ENCODE measurements at regions not wholly inside any gene's neighbourhood (a gene's known extent, or its start where the extent isn't known, plus 50 kb on each side); places are given as distances from the start of the nearest gene placed in this dataset.

- DNase-seq (ENCODE audit: unreplicated experiment) = no peak
- Mint-ChIP-seq H3K4me3 (ENCODE audit: unreplicated experiment) (no peak overlapping the region), H3K36me3 (ENCODE audit: insufficient read depth, unreplicated experiment) (no peaks in the 10 kb centered on the region), H3K27me3 (ENCODE audit: insufficient read depth, unreplicated experiment) (no peaks in the 10 kb centered on the region), H3K4me1 (ENCODE audit: insufficient read depth, unreplicated experiment) (peaks cover 24% of the 10 kb centered on the region), H3K27ac (ENCODE audit: low read depth, unreplicated experiment) (peak overlapping the region; percentile 42), H3K9me3 (ENCODE audit: unreplicated experiment) (peaks cover 7% of the 10 kb centered on the region)
- POLR2A ChIA-PET = interaction anchor here (0.6 to 2.2 kb wide), 7 partner anchors 8 to 433 kb away, joined by 3 to 8 read pairs (median 4); no protein-coding TSS in a partner anchor
- BruUV-seq (replicated peaks) = no TSS peak
- CTCF ChIA-PET = interaction anchor here (0.6 to 1.6 kb wide), 4 partner anchors 16 to 147 kb away, joined by 3 to 5 read pairs (median 4); no protein-coding TSS in a partner anchor
- intact Hi-C loops (cut with micrococcal nuclease) = no loop called here
- no peak for TF ChIP-seq CTCF (IDR thresholded peaks at IDR 0.05; ENCODE audit: unreplicated experiment)
Observed at GRCh38 chr13:73274147-73274546, 215.3 kb downstream of the KLF5 start.

GRCh38 chr13:73273745-73274144 lies 214.9 kb downstream of the KLF5 start:
- intact Hi-C loops (cut with micrococcal nuclease) = no loop called here
- Mint-ChIP-seq H3K4me3 (ENCODE audit: unreplicated experiment) (no peak overlapping the region), H3K27ac (ENCODE audit: low read depth, unreplicated experiment) (peak overlapping the region; percentile 42), H3K9me3 (ENCODE audit: unreplicated experiment) (peaks cover 7% of the 10 kb centered on the region), H3K36me3 (ENCODE audit: insufficient read depth, unreplicated experiment) (no peaks in the 10 kb centered on the region), H3K27me3 (ENCODE audit: insufficient read depth, unreplicated experiment) (no peaks in the 10 kb centered on the region), H3K4me1 (ENCODE audit: insufficient read depth, unreplicated experiment) (peaks cover 26% of the 10 kb centered on the region)
- DNase-seq (ENCODE audit: unreplicated experiment) = no peak
- CTCF ChIA-PET = interaction anchor here (0.6 to 1.6 kb wide), 3 partner anchors 16 to 148 kb away, joined by 3 to 5 read pairs (median 4); no protein-coding TSS in a partner anchor
- POLR2A ChIA-PET = interaction anchor here (0.6 to 2.2 kb wide), 4 partner anchors 9 to 434 kb away, joined by 3 to 8 read pairs (median 6); no protein-coding TSS in a partner anchor
- no TSS peak for BruUV-seq (replicated peaks)
- TF ChIP-seq CTCF (IDR thresholded peaks at IDR 0.05; ENCODE audit: unreplicated experiment) = no peak

GRCh38 chr13:73273276-73273675 lies 214.5 kb downstream of the KLF5 start:
- H3K4me3 Mint-ChIP-seq (ENCODE audit: unreplicated experiment) = no peak overlapping the region

GRCh38 chr13:73272831-73273230 lies 214.0 kb downstream of the KLF5 start:
- no peak overlapping the region for H3K4me3 Mint-ChIP-seq (ENCODE audit: unreplicated experiment)
- H3K9me3 Mint-ChIP-seq (ENCODE audit: unreplicated experiment) = peaks cover 7% of the 10 kb centered on the region
- no peak overlapping the region for H3K27ac Mint-ChIP-seq (ENCODE audit: low read depth, unreplicated experiment)
- CTCF ChIA-PET = no interaction called here
- no peaks in the 10 kb centered on the region for H3K27me3 Mint-ChIP-seq (ENCODE audit: insufficient read depth, unreplicated experiment)
- POLR2A ChIA-PET = interaction anchor here (1.2 to 2.2 kb wide), 2 partner anchors 9 to 214 kb away, joined by 3 to 8 read pairs; partner anchors contain the start of gene KLF5
- no peak for DNase-seq (ENCODE audit: unreplicated experiment)
- no peak for TF ChIP-seq CTCF (IDR thresholded peaks at IDR 0.05; ENCODE audit: unreplicated experiment)
- no TSS peak for BruUV-seq (replicated peaks)
- intact Hi-C loops (cut with micrococcal nuclease) = no loop called here
- peaks cover 33% of the 10 kb centered on the region for H3K4me1 Mint-ChIP-seq (ENCODE audit: insufficient read depth, unreplicated experiment)
- no peaks in the 10 kb centered on the region for H3K36me3 Mint-ChIP-seq (ENCODE audit: insufficient read depth, unreplicated experiment)

More at GRCh38 chr13:73273276-73273675, 214.5 kb downstream of the KLF5 start:
- Mint-ChIP-seq H3K27ac (ENCODE audit: low read depth, unreplicated experiment) (no peak overlapping the region), H3K9me3 (ENCODE audit: unreplicated experiment) (peaks cover 7% of the 10 kb centered on the region), H3K4me1 (ENCODE audit: insufficient read depth, unreplicated experiment) (peaks cover 30% of the 10 kb centered on the region), H3K27me3 (ENCODE audit: insufficient read depth, unreplicated experiment) (no peaks in the 10 kb centered on the region), H3K36me3 (ENCODE audit: insufficient read depth, unreplicated experiment) (no peaks in the 10 kb centered on the region)
- TF ChIP-seq CTCF (IDR thresholded peaks at IDR 0.05; ENCODE audit: unreplicated experiment) = no peak
- BruUV-seq (replicated peaks) = no TSS peak
- POLR2A ChIA-PET = interaction anchor here (2.0 to 2.2 kb wide), 2 partner anchors 9 kb away, joined by 8 read pairs; no protein-coding TSS in a partner anchor
- no peak for DNase-seq (ENCODE audit: unreplicated experiment)
- intact Hi-C loops (cut with micrococcal nuclease) = no loop called here
- CTCF ChIA-PET = no interaction called here
